OCI-LY1 (cell line): ENCODE measurements at regions not wholly inside any gene's neighbourhood (a gene's known extent, or its start where the extent isn't known, plus 50 kb on each side); places are given as distances from the start of the nearest gene placed in this dataset.

Experiments
- EZH2 ChIP-seq: fragments of 200-600 bp; sonication (generic), shearing (Covaris generic); IDR thresholded peaks from 2 replicates; pipeline ENCODE4 v1.8.0; 2017; ENCODE audit warnings: borderline replicate concordance, mixed run types, mild to moderate bottlenecking, antibody characterized with exemption, low read length, moderate library complexity, mixed read lengths
- TF ChIP-seq, protein P1 (sequence below): fragments of 200-600 bp; sonication (generic), shearing (Covaris generic); IDR thresholded peaks from 2 replicates; pipeline ENCODE4 v1.5.1; 2017; ENCODE audit warnings: mild to moderate bottlenecking, antibody characterized with exemption, low read length, moderate library complexity, mixed read lengths

DNA sequence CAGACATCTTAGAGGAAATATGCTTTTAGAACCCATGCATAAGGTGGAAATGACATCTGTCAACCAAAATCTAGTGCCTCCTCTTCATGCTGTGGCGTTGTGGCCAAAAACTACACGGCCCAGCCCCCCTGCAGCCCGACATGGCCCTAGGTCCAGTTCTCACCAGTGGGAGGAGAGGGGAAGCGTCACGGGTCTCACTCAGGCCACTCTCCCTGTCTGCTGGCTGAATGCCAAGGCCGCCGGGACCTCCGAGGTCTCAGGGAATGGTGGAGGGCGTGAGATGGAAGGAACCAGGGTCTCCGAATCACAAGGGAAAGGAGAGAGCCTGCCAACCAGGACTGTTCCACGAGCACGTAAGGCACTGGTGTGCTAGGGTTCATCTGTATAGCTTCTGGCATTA is 361.0 kb downstream of the ANAPC1 start:
- TF ChIP-seq, protein P1, sequence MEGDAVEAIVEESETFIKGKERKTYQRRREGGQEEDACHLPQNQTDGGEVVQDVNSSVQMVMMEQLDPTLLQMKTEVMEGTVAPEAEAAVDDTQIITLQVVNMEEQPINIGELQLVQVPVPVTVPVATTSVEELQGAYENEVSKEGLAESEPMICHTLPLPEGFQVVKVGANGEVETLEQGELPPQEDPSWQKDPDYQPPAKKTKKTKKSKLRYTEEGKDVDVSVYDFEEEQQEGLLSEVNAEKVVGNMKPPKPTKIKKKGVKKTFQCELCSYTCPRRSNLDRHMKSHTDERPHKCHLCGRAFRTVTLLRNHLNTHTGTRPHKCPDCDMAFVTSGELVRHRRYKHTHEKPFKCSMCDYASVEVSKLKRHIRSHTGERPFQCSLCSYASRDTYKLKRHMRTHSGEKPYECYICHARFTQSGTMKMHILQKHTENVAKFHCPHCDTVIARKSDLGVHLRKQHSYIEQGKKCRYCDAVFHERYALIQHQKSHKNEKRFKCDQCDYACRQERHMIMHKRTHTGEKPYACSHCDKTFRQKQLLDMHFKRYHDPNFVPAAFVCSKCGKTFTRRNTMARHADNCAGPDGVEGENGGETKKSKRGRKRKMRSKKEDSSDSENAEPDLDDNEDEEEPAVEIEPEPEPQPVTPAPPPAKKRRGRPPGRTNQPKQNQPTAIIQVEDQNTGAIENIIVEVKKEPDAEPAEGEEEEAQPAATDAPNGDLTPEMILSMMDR: no peak
- TF ChIP-seq EZH2: no peak
